ENCODE measurements at regions not wholly inside any gene's neighbourhood (a gene's known extent, or its start where the extent isn't known, plus 50 kb on each side); places are given as distances from the start of the nearest gene placed in this dataset.

DNA sequence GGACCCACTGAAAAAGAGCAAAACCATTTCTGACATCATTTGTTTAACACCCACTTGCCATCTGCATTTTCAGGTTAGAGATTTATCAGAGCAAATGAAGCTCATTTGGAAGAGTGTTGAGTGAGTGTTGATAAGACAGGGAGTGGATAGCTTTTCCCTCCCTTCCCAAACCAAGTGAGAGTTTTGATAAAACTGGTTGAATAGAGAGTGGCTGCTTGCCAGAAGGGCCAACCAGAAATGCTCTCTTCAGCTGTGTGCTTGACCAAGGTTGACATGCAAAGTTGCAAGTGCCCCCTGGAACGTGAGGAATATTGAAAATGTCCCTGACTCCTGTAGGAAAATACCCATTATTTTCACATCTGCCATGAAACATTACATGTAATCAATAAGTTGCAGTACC lies 1487.0 kb upstream of the FLRT2 start:
- Histone ChIP-seq H3K4me1 (ENCODE audit: control insufficient read depth in 2 of 3, insufficient read depth in 2 of 3, low read depth in 1 of 3, low read length in 3 of 3) (no peaks in the 10 kb centered on the region), H3K27ac (ENCODE audit: low read depth in 2 of 2, low read length in 2 of 2) (no peak overlapping the region), H3K9ac (ENCODE audit: low read length in 3 of 3) (no peak overlapping the region), H3K4me3 (ENCODE audit: low read length in 3 of 3) (no peak overlapping the region), H3K36me3 (ENCODE audit: control insufficient read depth in 2 of 3, insufficient read depth in 3 of 3, low read length in 3 of 3) (no peaks in the 10 kb centered on the region), H3K9me3 (ENCODE audit: control insufficient read depth in 2 of 3, insufficient read depth in 1 of 3, low read length in 3 of 3) (no peaks in the 10 kb centered on the region), H3K27me3 (ENCODE audit: control insufficient read depth, insufficient read depth, low read length) (no peaks in the 10 kb centered on the region)
- intact Hi-C loops (cut with DNase I) = no loop called here
- DNase-seq (no peak), FAIRE-seq (no peak)
- TF ChIP-seq, protein P1, sequence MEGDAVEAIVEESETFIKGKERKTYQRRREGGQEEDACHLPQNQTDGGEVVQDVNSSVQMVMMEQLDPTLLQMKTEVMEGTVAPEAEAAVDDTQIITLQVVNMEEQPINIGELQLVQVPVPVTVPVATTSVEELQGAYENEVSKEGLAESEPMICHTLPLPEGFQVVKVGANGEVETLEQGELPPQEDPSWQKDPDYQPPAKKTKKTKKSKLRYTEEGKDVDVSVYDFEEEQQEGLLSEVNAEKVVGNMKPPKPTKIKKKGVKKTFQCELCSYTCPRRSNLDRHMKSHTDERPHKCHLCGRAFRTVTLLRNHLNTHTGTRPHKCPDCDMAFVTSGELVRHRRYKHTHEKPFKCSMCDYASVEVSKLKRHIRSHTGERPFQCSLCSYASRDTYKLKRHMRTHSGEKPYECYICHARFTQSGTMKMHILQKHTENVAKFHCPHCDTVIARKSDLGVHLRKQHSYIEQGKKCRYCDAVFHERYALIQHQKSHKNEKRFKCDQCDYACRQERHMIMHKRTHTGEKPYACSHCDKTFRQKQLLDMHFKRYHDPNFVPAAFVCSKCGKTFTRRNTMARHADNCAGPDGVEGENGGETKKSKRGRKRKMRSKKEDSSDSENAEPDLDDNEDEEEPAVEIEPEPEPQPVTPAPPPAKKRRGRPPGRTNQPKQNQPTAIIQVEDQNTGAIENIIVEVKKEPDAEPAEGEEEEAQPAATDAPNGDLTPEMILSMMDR (IDR thresholded peaks at IDR 0.05; ENCODE audit: borderline replicate concordance, extremely low read depth, insufficient read depth) = no peak

DNA sequence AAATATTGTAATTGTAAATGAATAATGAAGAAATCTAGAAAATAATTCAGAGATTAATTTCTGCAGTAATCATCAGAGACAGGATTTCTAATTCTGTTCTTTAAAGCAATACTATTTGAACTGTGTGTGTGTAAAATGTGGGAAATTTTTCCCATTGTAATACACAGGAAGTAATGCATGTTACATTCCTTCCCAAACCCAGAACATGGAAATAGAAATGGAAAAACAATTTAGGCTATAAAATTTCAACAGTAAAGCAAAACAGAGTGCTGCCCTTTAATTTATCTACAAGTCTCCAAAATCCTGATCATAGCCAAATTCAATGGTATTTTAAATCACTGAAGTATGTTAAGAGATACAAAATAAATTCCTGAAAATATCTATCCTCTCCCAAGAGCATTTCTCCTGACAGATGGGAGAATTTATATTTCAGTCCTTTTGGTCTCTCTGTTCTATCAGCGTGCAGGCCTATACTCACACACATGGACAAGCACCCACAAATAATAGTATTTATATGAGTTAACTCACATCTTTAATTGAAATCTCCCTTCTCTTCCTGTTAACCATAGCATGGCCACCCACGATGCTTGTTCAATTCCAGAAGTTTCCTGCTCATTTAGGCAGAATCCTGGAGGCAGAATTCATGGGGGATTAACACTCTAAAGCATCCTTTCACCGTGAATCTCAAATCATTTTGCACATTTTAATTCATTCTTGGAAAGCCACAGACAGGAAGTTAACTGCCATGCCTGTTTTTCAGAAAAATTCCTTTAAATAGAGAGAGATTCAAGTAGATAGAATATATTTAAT lies 1465.4 kb upstream of the FLRT2 start:
- Histone ChIP-seq H3K9ac (ENCODE audit: low read length in 3 of 3) (no peak overlapping the region), H3K9me3 (ENCODE audit: control insufficient read depth in 2 of 3, insufficient read depth in 1 of 3, low read length in 3 of 3) (no peaks in the 10 kb centered on the region), H3K27ac (ENCODE audit: low read depth in 2 of 2, low read length in 2 of 2) (no peak overlapping the region), H3K27me3 (ENCODE audit: control insufficient read depth, insufficient read depth, low read length) (no peaks in the 10 kb centered on the region), H3K36me3 (ENCODE audit: control insufficient read depth in 2 of 3, insufficient read depth in 3 of 3, low read length in 3 of 3) (no peaks in the 10 kb centered on the region), H3K4me3 (ENCODE audit: low read length in 3 of 3) (no peak overlapping the region), H3K4me1 (ENCODE audit: control insufficient read depth in 2 of 3, insufficient read depth in 2 of 3, low read depth in 1 of 3, low read length in 3 of 3) (no peaks in the 10 kb centered on the region)
- TF ChIP-seq, protein P1 (IDR thresholded peaks at IDR 0.05; ENCODE audit: borderline replicate concordance, extremely low read depth, insufficient read depth) = no peak
- intact Hi-C loops (cut with DNase I) = no loop called here
- DNase-seq (peak in 2 of 5 donors; percentile 27 to 68), FAIRE-seq (no peak)

DNA sequence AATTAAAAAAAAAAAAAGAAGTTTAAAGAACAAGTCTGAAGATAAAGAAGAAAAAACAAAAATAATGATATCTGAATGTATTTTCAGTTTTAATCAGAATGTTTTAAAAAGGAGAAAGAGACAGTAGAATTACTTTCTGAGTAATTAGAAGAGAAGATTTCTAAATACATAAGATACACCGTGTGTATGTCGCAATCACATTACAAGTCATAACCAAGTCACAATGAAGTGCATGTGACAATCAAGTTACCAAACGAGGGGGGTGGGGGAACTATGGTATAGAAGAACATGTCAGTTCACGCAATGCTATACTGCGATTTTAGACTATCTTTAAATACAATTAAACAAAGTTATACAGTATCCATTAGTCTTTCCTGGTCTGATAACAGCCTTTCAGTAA lies 1464.1 kb upstream of the FLRT2 start:
- no peak overlapping the region for H3K4me3 ChIP-seq (ENCODE audit: low read length in 3 of 3)
- H3K9ac ChIP-seq (ENCODE audit: low read length in 3 of 3) = no peak overlapping the region
- no peak for FAIRE-seq
- H3K9me3 ChIP-seq (ENCODE audit: control insufficient read depth in 2 of 3, insufficient read depth in 1 of 3, low read length in 3 of 3) = no peaks in the 10 kb centered on the region
- DNase-seq = no peak
- H3K4me1 ChIP-seq (ENCODE audit: control insufficient read depth in 2 of 3, insufficient read depth in 2 of 3, low read depth in 1 of 3, low read length in 3 of 3) = no peaks in the 10 kb centered on the region
- no peaks in the 10 kb centered on the region for H3K36me3 ChIP-seq (ENCODE audit: control insufficient read depth in 2 of 3, insufficient read depth in 3 of 3, low read length in 3 of 3)
- H3K27me3 ChIP-seq (ENCODE audit: control insufficient read depth, insufficient read depth, low read length) = no peaks in the 10 kb centered on the region
- intact Hi-C loops (cut with DNase I) = no loop called here
- TF ChIP-seq, protein P1 (IDR thresholded peaks at IDR 0.05; ENCODE audit: borderline replicate concordance, extremely low read depth, insufficient read depth) = no peak
- H3K27ac ChIP-seq (ENCODE audit: low read depth in 2 of 2, low read length in 2 of 2) = no peak overlapping the region

Data from kidney (tissue), 13 donors.